ENCODE measurements at regions not wholly inside any gene's neighbourhood (a gene's known extent, or its start where the extent isn't known, plus 50 kb on each side); places are given as distances from the start of the nearest gene placed in this dataset.
A peak's percentile ranks its signal among the peaks of the same experiment; 100 is the strongest.

GRCh38 chr22:27526901-27527300, 274.7 kb downstream of the MN1 start:
- H3K27ac ChIP-seq: no peak overlapping the region
- no peak for DNase-seq (ENCODE audit: low spot score)
- POLR2A ChIA-PET (ENCODE audit: low non-redundant PET): no interaction called here
- CTCF ChIA-PET: no interaction called here
- no peak for TF ChIP-seq CTCF (conservative IDR thresholded peaks at IDR 0.05; ENCODE audit: low read depth)

- no peak for TF ChIP-seq CTCF (conservative IDR thresholded peaks at IDR 0.05; ENCODE audit: low read depth)
- DNase-seq (ENCODE audit: low spot score): peak; percentile 25
- ChIA-PET POLR2A (ENCODE audit: low non-redundant PET) (no interaction called here), CTCF (no interaction called here)
- H3K27ac ChIP-seq: peak overlapping the region; percentile 27; the same call in 1 of the 2 replicates
Observed at GRCh38 chr22:27531782-27532530, 269.6 kb downstream of the MN1 start.

GRCh38 chr22:27533105-27533745, 268.3 kb downstream of the MN1 start:
- DNase-seq (ENCODE audit: low spot score): no peak
- no peak overlapping the region for H3K27ac ChIP-seq
- CTCF ChIA-PET: no interaction called here
- no peak for TF ChIP-seq CTCF (conservative IDR thresholded peaks at IDR 0.05; ENCODE audit: low read depth)
- POLR2A ChIA-PET (ENCODE audit: low non-redundant PET): no interaction called here

- ChIA-PET CTCF (no interaction called here), POLR2A (ENCODE audit: low non-redundant PET) (interaction anchor here (0.7 kb wide), 1 partner anchor 167 kb away, joined by 5 read pairs; no protein-coding TSS in a partner anchor)
- no peak for TF ChIP-seq CTCF (conservative IDR thresholded peaks at IDR 0.05; ENCODE audit: low read depth)
- H3K27ac ChIP-seq: no peak overlapping the region
- DNase-seq (ENCODE audit: low spot score): no peak
Observed at GRCh38 chr22:27534720-27535125, 266.8 kb downstream of the MN1 start.

- POLR2A ChIA-PET (ENCODE audit: low non-redundant PET): interaction anchor here (0.7 kb wide), 1 partner anchor 166 kb away, joined by 5 read pairs; no protein-coding TSS in a partner anchor
- DNase-seq (ENCODE audit: low spot score): no peak
- no peak for TF ChIP-seq CTCF (conservative IDR thresholded peaks at IDR 0.05; ENCODE audit: low read depth)
- no peak overlapping the region for H3K27ac ChIP-seq
- CTCF ChIA-PET: no interaction called here
Observed at GRCh38 chr22:27535452-27535851, 266.1 kb downstream of the MN1 start.

- no peak for TF ChIP-seq CTCF (conservative IDR thresholded peaks at IDR 0.05; ENCODE audit: low read depth)
- POLR2A ChIA-PET (ENCODE audit: low non-redundant PET): no interaction called here
- DNase-seq (ENCODE audit: low spot score): no peak
- CTCF ChIA-PET: no interaction called here
- no peak overlapping the region for H3K27ac ChIP-seq
Observed at GRCh38 chr22:27537501-27537900, 264.1 kb downstream of the MN1 start.
